ENCODE measurements at regions not wholly inside any gene's neighbourhood (a gene's known extent, or its start where the extent isn't known, plus 50 kb on each side); places are given as distances from the start of the nearest gene placed in this dataset.
"Not testable (repeated sequence)": the region's sequence is repeated elsewhere in the genome, so short reads cannot be mapped to it uniquely, and the experiment has no call there.

DNA sequence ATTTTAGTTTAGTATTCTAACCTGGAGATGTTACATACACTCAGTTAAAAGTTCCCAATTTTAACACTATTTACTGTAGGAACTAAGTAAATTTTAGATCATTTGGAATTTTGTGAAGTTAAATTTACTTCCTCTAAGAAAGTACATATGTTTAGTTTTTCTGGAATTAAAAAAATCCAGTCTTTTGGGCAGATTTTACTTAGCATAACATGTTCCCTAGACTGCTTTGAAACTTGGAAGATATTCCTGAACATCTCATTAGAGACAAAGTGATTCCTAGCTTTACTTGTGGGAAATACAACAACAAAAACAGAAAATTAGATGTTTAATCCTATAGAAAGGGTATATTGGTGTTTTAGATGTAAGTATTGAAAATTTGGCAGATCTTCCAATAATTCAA is 930.0 kb upstream of the PTPRD start:
- DNase-seq: no peak

DNA sequence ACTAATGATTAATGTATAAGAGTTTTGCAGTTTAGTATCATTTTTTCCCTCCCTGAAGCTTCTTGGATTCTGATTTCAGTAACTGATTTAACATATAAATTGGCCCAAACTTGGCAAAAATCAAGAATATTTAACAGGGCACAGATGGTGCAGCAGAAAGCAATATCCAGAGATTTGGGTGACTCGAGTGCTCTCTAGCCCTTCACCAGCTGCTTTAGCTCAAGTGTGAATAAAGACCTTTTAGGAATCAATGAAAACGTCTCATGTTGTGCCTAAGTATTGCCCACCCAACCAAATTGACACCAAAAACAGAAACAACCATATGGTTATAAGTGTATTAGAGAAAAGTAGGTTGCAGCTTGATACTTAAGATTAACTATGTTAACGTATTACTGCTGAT is 933.4 kb upstream of the PTPRD start:
- no peak for DNase-seq

GRCh38 chr9:11549311-11549794 is 936.6 kb upstream of the PTPRD start:
- DNase-seq: no peak

GRCh38 chr9:11551106-11551505 is 938.3 kb upstream of the PTPRD start:
- no peak for DNase-seq

DNA sequence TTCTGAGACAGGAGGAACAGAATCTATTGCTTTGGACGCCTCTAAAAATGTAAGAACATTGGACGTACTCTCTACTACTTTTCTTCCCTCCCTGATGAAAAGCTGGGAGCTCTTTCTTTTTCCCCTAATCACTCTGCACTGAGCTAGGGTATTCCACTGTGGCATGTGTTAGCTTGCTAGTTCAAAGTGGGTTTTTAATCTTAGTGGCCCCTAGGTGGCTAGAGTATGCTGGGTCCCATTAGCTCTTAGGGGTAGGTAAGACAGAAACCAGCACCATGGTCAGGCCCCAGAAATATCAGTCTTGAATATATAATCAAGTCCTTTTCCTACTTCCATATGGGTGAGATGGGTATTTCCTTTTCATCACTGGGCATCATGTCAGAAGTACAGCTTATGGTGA is 945.2 kb upstream of the PTPRD start:
- no peak for DNase-seq

GRCh38 chr9:11559001-11559776 is 946.4 kb upstream of the PTPRD start:
- no peak for DNase-seq

DNA sequence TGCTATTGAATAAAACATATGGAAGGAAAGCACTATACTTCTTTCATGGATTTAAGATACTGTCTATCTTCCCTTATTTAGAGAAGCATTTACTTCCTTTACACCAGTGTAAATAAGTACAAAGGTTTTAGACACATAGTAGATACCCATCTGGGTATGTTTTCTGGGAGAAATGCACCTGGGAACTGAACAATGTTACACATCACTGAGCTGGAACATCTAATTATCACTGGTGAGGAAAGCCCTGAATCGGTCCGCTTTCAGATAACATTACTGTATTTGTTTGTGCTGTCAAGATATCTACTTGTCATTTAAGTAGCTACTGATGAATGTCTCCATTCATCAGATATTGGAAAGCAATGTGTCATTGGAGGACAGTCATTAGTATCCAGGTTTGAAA is 964.7 kb upstream of the PTPRD start:
- DNase-seq: no peak

- DNase-seq: no peak
These were observed 983.0 kb upstream of the PTPRD start for GRCh38 chr9:11595756-11596155.

GRCh38 chr9:11618241-11618805 is 1005.5 kb upstream of the PTPRD start:
- DNase-seq: no peak

DNA sequence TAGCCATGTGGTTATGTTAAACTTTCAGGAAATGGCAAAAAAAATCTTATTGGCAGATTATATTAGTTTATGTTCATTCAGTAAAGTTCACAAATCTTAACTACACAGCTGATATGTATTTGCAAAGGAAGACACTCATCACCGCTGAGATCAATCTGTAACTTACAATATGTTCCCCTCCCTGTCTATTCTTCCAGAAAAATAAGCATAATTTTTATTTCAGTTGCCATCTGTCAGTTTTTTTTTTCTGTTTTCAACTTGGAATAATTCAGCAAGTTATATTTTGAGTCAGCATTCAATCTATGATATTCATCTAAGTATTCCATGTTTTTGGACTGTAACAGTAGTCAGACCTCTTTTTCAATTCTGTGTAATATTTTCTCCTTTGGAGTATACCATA is 1019.9 kb upstream of the PTPRD start:
- no peak for DNase-seq

DNA sequence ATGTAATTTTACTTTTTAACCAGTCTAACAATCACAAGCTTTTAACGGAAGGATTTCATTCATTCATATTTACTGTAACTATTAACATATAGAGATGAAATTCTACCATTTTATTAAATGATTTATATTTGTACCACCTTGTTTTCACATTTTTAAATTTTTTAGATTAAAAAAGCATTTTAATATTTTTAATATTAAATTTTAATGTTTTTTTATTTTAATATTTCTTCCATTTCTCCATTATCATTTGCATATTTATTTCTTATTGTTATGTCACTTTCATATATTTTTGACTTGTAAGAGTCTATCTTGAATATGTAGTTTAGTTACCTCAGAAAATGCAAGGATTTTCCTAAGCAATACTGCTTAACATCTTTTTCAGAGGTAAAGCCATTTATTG is 1034.0 kb upstream of the PTPRD start:
- no peak for DNase-seq

DNA sequence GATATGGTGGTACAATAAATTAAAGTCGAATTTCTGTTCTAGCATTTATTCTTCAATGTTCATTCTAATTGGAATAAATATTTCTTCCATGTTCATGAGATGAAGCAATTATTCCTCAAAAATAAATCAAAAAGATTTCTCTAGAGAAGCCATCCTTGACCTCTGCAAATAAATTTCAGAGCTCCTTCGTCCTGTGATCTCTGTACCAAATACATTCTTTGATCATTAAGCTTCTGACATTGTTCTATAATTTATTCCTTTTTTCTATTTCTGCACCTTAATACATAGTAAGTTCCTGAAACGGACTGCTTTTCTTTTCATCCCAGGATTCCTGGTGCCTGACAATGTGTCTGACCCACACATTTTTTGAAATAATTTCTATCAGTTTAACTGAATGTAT is 1039.3 kb upstream of the TYRP1 start:
- DNase-seq: no peak

- DNase-seq: no peak
These were observed 1029.3 kb upstream of the TYRP1 start for GRCh38 chr9:11663913-11664312.

- no peak for DNase-seq
These were observed 1016.4 kb upstream of the TYRP1 start for GRCh38 chr9:11676821-11677220.

DNA sequence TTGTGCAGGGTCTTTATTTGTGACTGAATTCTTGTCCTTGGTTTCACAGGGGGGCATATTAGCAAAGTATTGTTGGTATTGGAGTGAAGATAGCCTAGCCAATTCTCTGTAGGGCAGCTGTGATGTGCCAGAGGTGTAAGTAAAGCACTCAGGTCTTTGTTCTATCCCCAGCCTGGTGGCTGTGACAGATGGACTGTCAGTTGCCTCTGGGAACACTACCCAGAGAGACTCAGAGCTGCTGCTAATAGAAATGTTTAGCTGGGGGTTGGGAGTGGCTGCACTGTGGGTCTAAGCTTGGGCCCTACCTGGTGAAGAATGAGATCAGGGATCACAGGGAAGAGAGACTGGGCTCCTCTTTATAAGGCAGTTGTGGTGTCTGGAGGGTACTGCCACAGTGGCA is 1006.5 kb upstream of the TYRP1 start:
- DNase-seq: no peak

GRCh38 chr9:11697126-11697525 is 996.1 kb upstream of the TYRP1 start:
- DNase-seq: no peak

GRCh38 chr9:11701706-11702105 is 991.5 kb upstream of the TYRP1 start:
- DNase-seq: no peak

DNA sequence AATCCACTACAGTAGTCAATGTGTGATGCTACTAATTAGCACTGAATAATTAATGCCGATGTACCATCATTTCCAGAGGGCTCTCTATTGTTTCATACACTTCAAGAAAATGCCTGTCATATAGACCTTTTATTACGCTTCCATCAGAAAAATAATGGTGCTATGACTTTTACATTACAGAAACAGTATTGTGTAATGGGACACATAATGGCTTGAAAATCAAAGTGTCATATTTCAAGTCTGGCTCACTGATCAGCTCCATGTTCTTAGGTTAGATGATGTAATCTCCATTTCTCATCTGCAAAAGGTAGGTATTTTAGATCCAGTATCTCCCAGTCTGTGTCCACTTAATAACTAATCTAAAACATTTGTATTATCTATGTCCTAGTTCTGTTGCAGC is 990.6 kb upstream of the TYRP1 start:
- DNase-seq: no peak

DNA sequence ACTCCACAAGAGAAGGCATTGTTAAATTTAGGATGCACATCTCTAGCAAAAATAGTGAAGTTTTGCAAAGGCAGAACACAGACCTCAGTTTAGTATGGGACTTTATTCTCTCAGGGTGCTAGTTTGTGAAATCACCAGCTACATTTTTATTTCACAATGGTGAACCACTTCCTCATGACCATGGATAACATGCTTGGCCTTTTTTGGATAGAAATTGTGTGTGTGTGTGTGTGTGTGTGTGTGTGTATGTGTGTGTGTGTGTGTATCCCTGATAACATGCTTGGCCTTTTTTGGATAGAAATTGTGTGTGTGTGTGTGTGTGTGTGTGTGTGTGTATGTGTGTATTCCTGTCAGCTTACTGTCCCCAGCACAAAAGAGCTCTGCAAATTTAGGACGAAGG is 989.0 kb upstream of the TYRP1 start:
- not testable (repeated sequence) for DNase-seq

- DNase-seq: no peak
These were observed 984.3 kb upstream of the TYRP1 start for GRCh38 chr9:11708899-11709298.

DNA sequence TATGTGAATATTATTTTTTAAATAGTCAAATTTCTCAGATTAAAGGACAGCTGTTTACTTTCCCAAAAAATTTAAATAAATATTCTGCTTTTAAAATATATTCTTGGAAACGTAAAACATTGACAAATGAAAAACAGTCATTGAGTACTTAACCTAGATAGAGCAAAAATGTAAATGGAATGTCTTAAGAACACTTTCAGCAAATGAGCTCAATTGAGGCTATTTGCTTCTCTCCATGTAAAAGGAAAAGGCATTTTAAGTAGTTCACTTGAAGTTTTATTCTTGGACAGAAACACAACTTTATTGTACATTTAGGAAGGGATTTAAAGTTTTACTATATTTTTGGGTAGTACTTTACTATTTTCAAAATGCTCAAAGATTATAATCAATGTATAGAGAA is 983.6 kb upstream of the TYRP1 start:
- no peak for DNase-seq

- DNase-seq: no peak
These were observed 980.1 kb upstream of the TYRP1 start for GRCh38 chr9:11713077-11713476.

DNA sequence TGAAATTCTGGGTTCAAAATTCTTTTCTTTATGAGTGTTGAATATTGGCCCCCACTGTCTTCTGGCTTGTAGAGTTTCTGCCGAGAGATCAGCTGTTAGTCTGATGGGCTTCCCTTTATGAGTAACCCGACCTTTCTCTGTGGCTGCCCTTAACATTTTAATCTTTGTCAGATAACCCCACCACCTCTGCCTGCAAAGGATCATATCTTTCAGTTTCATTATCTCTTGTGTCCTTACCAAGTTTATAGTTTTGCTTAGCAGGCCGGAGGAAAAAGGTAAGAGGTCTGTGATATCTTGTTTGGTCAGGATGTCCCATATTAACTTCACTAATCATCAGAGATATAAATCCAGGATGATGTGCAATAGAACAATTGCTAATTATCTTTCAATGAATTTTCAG is 970.2 kb upstream of the TYRP1 start:
- no peak for DNase-seq

GRCh38 chr9:11726659-11727058 is 966.5 kb upstream of the TYRP1 start:
- no peak for DNase-seq
